Stimulated activated CD4-positive, alpha-beta T cell treated with anti-CD3 and anti-CD28 coated beads, Interleukin-2, amount 100 ng/mL, for 48 hours (primary cell): ENCODE measurements at regions not wholly inside any gene's neighbourhood (a gene's known extent, or its start where the extent isn't known, plus 50 kb on each side); places are given as distances from the start of the nearest gene placed in this dataset.
"Not testable (repeated sequence)": the region's sequence is repeated elsewhere in the genome, so short reads cannot be mapped to it uniquely, and the experiment has no call there.

Experiments used
- DNase-seq, 2 donors: peaks; one replicate each; pipeline ENCODE4 v3.0.0-alpha.2; 2020

- DNase-seq, result no peak
These were observed 203.1 kb downstream of the SMAD2 start for GRCh38 chr18:47727409-47727808.

DNA sequence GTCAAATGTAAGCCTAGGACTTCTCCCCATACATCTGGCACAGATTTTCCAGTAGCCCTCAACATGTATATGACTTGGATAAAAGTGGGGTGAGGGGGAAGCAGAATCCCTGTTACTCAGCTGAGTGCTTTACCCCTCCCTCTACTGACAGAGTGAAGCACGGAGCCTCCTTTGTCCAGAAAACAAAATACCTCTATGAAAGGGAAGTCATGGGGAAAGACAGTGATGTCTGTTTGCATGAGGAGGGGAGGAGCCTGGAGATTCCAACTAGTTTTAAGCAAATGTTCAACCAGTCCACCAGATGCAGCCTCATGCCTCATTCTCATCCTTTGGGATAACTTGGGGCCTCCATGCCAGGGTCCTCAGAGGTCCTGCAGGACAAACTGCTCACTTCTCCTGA lies 203.9 kb downstream of the SMAD2 start:
- DNase-seq, result no peak

DNA sequence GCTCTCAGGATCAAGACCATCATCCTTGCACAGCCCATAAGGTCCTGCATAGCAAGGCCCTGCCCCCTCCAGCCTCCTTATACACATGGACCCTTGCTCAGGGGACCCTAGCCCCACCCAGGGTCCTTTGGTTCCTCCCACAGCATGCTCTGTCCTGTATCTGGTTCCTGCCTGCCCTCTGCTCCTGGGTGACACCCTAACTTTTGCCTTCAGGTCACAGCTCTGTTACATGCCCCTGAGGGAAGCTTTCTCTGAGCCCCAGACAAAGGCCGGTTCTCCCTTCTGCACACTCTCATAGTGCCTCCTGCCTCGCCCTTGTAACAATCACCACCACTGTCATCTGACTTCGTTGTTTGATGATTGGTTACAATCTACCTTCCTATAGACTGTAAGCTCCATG lies 204.8 kb downstream of the SMAD2 start:
- DNase-seq, result no peak

DNA sequence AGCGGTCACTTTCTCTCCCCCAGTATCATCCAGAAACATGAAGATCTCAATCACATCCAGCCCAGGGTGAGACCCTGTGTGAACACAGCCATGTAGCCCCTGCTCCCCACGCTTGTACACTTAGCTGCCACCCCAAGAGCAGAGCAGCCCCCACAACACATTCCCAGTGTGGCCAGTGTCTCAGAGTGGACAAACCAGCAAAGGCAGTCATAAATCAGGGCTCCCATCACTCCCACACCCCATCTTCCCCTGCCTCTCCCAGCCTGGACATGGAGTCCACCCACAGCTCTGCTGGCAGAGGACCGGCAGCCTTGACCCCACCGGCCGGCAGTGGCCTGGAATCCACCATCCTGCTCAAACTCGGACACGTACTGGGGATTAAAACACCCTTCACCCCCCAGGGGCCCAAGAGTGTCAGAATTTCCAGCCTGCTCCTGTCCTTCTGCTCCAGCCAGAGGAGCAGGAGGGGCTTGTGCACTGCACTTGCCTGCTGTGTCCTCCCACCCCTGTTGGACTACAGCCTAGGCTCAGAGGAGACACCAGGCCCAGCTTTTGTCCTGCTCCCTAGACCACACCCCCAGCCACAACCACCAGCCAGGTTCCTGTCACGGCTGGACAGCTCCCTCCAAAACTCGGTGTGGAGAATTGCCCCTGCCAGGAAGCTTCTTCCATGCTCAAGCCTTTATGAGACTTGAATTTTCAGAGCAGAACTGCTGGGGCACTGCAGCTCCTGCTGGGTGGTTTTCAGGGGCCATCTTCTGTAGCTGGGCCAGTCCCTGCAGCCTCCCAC lies 206.1 kb downstream of the SMAD2 start:
- no peak for DNase-seq

GRCh38 chr18:47721876-47722275 lies 208.6 kb downstream of the SMAD2 start:
- DNase-seq, result no peak

DNA sequence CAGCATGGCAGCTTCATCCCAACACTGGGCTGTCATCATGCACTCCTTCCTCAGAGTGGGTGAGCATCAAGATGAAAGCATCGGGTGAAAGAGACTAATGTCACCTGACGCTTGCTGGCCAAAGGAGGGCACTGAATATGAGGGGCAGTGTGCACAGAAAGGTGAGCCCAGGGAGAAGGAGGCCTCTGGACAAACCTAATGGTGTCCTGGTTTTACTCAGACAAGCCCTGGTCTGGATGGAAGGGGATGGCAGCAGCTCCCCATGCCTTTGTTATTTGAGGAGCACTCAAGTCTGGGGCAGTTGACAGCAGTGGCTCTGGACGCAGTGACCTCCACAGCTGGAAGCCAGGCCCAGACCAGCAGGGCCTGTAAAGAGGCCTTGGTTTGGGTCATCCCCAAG lies 209.7 kb downstream of the SMAD2 start:
- DNase-seq, result no peak

- no peak for DNase-seq
These were observed 211.2 kb downstream of the SMAD2 start for GRCh38 chr18:47719096-47719780.

DNA sequence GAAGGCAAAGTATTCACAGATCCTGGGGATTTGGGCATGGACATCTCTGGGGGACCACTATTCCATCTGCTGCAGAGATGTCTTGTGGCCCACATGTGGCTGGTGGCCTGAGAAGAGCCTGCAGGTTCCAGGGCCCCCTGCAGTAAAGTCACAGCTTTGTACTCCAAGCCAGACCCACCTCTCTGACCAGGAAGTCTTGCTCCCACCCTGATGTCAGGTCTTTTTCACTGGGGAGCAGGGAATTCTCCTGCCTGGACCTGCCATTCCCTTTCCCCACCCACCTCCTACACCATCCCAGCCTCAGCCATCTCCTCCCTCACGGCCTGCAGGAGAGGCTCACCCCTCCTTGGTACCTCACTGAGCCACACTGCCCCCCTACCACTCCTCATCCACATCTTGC lies 211.8 kb downstream of the SMAD2 start:
- no peak for DNase-seq

GRCh38 chr18:47717257-47717656 lies 213.2 kb downstream of the SMAD2 start:
- DNase-seq, result no peak

GRCh38 chr18:47716632-47717185 lies 213.8 kb downstream of the SMAD2 start:
- no peak for DNase-seq

GRCh38 chr18:47710451-47710850 lies 220.0 kb downstream of the SMAD2 start:
- DNase-seq, result no peak

GRCh38 chr18:47709556-47709955 lies 220.9 kb downstream of the SMAD2 start:
- no peak for DNase-seq

DNA sequence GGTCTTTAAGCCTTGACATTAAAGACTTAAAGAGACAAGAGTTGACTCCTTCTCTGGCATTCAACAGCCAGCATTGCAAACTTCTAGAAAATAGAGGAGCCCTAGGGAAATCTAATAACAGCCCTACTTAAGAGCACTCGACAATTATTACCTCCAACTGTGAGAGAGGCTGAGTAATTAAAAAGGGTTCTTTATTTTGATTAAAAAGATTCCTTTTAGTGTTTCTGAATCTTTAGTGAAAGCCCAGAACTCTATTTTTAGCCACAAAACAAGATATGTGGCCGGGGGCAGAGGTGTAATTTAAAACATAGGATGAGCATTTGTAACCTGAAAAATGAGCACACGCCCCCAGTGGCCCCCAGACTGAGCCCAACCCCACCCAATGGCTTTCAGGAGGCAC lies 222.3 kb downstream of the SMAD2 start:
- DNase-seq, result no peak

- DNase-seq, result no peak
These were observed 229.3 kb downstream of the SMAD2 start for GRCh38 chr18:47701134-47701533.

- DNase-seq, result no peak
These were observed 233.6 kb downstream of the SMAD2 start for GRCh38 chr18:47696870-47697269.

DNA sequence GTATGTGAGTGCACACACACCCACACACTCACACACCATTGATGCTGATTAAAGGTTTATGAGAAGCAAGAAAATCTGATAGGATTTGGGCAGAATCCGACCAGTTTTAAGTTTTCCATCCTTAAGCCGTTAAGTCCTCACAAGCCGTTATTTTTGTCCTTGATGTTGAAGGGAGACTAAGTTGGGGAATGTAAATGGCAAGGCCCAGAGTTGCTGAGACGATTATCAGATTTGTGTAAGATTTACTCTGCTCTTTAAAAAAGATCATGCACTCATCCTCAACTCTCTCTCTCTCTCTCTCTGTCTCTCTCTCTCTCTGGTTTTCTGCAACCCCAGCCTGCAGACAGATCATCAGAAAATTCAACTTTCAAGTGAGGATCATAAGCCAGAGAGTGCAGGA lies 238.8 kb downstream of the SMAD2 start:
- no peak for DNase-seq

- not testable (repeated sequence) for DNase-seq
These were observed 239.7 kb downstream of the SMAD2 start for GRCh38 chr18:47690778-47691177.

DNA sequence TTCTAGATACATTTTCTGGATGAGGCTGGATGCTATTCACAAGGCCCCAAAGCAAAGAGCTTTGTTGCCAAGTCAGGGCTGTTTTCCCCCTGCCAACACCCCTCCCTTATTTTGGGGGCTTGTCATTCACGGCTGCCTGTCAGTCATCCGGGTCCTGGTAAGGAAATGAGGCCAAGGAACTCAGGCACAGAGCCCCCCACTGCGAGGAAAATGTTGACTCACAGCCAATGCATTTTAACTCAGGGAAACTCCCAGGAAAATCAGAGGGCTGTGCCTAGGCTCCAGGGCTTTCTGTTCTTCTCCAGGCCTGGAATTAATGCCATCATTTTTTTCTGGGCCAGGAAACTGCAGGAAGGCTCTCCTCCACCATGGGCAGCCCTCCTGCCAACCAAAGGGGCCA lies 241.1 kb downstream of the SMAD2 start:
- DNase-seq, result no peak

DNA sequence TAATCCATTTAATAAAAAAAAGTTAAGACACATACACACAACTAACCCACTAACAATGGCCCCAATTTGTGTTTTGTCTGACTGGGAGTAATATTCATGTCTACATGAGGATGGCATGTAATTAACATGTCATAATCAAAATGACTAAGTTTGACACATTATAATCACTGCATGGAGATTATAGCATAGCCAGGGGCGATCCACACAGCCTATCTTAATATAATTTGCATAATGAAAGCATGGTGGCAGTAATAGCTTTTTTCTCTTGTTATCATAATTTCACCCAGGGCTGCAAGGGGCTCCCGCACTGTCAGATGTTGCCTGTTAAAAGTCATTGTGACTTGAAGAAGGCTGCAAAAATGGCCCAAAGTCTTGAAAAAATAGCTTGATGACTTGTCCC lies 243.7 kb downstream of the SMAD2 start:
- no peak for DNase-seq

DNA sequence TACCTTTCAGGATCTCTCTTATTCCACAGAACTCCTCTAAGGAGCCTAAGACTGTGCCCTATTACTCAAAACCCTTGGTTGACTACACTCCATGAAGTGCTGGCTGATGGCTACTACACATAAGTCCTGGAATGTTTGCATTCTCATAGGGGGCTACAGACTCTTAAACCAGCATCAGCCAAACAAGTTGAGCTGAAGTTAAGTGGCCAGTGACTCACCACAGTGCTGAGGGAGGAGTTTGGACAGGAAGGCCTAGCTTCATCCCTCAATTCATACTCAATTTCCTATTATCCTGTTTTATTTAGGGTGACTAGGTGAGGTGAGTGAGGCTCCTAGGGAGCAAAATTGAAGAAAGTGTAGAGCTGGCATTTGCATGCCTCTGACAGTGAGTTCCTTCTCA lies 246.7 kb downstream of the SMAD2 start:
- DNase-seq, result no peak

- DNase-seq, result no peak
These were observed 247.6 kb downstream of the SMAD2 start for GRCh38 chr18:47682876-47683275.

DNA sequence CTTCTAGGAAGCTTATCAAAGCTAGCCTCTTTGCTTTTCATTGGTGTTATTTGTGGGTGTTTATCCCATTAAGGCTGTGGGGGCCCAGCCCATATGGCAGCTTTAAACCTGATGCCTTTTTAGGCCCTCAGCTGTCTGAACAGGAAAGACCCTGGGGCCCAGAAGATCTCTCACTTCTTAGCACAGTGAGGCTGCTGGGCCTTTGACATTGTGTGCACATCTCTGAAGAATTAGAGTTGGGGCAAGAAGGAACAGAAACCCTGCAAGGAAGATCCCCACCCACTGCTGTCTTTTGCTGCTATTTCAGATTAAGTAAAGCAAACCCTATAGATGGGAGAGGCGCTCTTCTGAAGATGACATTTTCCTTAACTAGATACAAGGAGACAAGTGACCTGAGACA lies 250.0 kb downstream of the SMAD2 start:
- DNase-seq, result no peak

DNA sequence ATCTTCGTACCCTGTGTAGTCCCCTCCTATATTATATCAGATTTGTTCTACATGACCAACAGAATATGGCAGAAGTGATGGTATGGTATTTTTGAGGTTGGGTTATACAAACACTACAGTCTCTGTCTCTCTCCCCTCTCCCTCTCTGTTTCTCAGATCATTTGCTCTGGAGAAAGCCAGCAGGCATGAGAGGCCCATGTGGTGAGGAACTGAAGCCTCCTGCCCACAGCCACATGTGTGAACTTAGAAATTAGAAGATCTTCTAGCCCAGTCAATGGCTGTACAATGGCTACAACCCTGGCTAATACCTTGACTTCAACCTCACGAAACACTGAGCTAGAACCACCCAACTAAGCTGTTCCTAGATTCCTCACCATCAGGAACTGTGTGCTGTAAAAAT lies 250.6 kb downstream of the SMAD2 start:
- no peak for DNase-seq

- DNase-seq, result no peak
These were observed 252.5 kb downstream of the SMAD2 start for GRCh38 chr18:47677952-47678351.
